Heart left ventricle (tissue), 13 donors: ENCODE measurements at regions not wholly inside any gene's neighbourhood (a gene's known extent, or its start where the extent isn't known, plus 50 kb on each side); places are given as distances from the start of the nearest gene placed in this dataset.

ENCODE experiments used
- POLR2A ChIP-seq, 2 donors: fragments of 450-650 bp; IDR thresholded peaks; one replicate each; pipeline ENCODE4 v1.6.1; 2017; ENCODE audit warnings: antibody characterized with exemption in 2 of 2, mild to moderate bottlenecking in 2 of 2, moderate library complexity in 2 of 2
- TF ChIP-seq, protein P1 (sequence below), 12 donors: fragments of 200-600 bp; sonication (generic) in 4 of 12; IDR thresholded peaks; one replicate each; pipeline versions ENCODE4 v1.5.0 to v1.8.0; 2018 to 2022; ENCODE audit warnings: antibody characterized with exemption in 12 of 12, mild to moderate bottlenecking in 5 of 12
- donor health status: ischemic (EF 13 %, LVEDD 7.1; RV severe dilation, severe dysfunction).
- donor health status: DM: no; HTN: yes; CAD: no.
- donor health status: DM: no; HTN: no; CAD: no.
- donor health status: ischemic (EF 25% LVEDD 6.9; RV normal size, moderate dysfunction).
- donor health status: ischemic (EF 25% LVEDD 5.7; RV mildly dilated, moderate dysfunction).
- donor health status: ischemic (EF 35%, LVEDD 5.7; RV mildly dilated, moderate dysfunction).
- donor health status: nonischemic (EF 11% LVEDD 7.7; RV severe dilation, severe dysfunction).
- donor health status: DM: yes; HTN: yes; CAD: no.
- donor health status: PGD.
- donor health status: ischemic (EF 29% LVEDD 5.4; RV normal size, mild dysfunction).
- donor health status: nonischemic (EF 23%, LVEDD 6.1; RV moderate dilation, normal function).

DNA sequence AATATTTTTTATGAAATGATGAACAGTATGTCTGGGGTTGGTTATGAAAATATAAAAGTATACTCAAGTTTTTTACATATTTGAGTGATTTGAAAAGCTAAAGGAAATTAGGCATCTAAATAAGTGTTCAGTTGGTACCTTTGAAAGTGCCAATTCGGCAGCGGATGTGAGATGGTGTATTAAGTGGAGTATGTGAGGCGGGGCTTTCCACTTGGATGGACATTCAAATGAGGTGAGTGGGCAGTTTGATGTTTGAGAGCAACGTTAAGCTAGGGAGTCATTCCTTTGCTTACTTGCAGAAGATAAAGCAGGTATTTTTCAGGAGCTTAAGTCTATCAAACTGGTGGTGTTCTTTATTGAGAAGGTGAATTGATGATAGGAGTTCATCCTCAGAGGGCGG is 189.0 kb upstream of the GOLIM4 start:
- no peak for TF ChIP-seq POLR2A (IDR thresholded peaks at IDR 0.05)
- TF ChIP-seq, protein P1, sequence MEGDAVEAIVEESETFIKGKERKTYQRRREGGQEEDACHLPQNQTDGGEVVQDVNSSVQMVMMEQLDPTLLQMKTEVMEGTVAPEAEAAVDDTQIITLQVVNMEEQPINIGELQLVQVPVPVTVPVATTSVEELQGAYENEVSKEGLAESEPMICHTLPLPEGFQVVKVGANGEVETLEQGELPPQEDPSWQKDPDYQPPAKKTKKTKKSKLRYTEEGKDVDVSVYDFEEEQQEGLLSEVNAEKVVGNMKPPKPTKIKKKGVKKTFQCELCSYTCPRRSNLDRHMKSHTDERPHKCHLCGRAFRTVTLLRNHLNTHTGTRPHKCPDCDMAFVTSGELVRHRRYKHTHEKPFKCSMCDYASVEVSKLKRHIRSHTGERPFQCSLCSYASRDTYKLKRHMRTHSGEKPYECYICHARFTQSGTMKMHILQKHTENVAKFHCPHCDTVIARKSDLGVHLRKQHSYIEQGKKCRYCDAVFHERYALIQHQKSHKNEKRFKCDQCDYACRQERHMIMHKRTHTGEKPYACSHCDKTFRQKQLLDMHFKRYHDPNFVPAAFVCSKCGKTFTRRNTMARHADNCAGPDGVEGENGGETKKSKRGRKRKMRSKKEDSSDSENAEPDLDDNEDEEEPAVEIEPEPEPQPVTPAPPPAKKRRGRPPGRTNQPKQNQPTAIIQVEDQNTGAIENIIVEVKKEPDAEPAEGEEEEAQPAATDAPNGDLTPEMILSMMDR (IDR thresholded peaks at IDR 0.05): no peak
